GM06990 (cell line): ENCODE measurements at regions not wholly inside any gene's neighbourhood (a gene's known extent, or its start where the extent isn't known, plus 50 kb on each side); places are given as distances from the start of the nearest gene placed in this dataset.

ENCODE experiments used
- DNase-seq: peaks from one replicate; pipeline ENCODE4 v3.0.0-alpha.2; 2011; ENCODE audit not compliant: insufficient read length; ENCODE audit errors: extremely low read depth
- H3K27me3 ChIP-seq: replicated peaks from 2 replicates; pipeline ENCODE4 v1.6.0; 2011; ENCODE audit warnings: low read length; ENCODE audit not compliant: control insufficient read depth, insufficient read depth
- H3K36me3 ChIP-seq: 2 replicates; pipeline ENCODE4 v1.5.1; 2011; ENCODE audit warnings: low read length; ENCODE audit not compliant: control insufficient read depth, insufficient read depth
- H3K4me3 ChIP-seq: replicated peaks from 2 replicates; pipeline ENCODE4 v1.5.1; 2011; ENCODE audit warnings: low read depth, mild to moderate bottlenecking, control low read depth, low read length
- CTCF ChIP-seq: IDR thresholded peaks from 2 replicates; pipeline ENCODE4 v1.5.1; 2011; ENCODE audit warnings: low read length, control low read depth, mild to moderate bottlenecking, inconsistent platforms; ENCODE audit not compliant: insufficient read depth, poor library complexity, severe bottlenecking

- Histone ChIP-seq H3K27me3 (no peaks in the 10 kb centered on the region), H3K36me3 (no peaks in the 10 kb centered on the region), H3K4me3 (no peak overlapping the region)
- no peak for DNase-seq
- TF ChIP-seq CTCF: no peak
Observed at GRCh38 chr6:97440590-97441176, 157.7 kb upstream of the MMS22L start.

GRCh38 chr6:97443408-97444080, 160.5 kb upstream of the MMS22L start:
- H3K4me3 ChIP-seq: no peak overlapping the region
- H3K27me3 ChIP-seq: no peaks in the 10 kb centered on the region
- no peak for DNase-seq
- no peaks in the 10 kb centered on the region for H3K36me3 ChIP-seq
- no peak for TF ChIP-seq CTCF

- TF ChIP-seq CTCF: no peak
- DNase-seq: no peak
Observed at GRCh38 chr6:97445407-97445806, 162.4 kb upstream of the MMS22L start.

GRCh38 chr6:97449444-97449966, 166.5 kb upstream of the MMS22L start:
- H3K27me3 ChIP-seq: no peaks in the 10 kb centered on the region
- no peaks in the 10 kb centered on the region for H3K36me3 ChIP-seq
- H3K4me3 ChIP-seq: no peak overlapping the region
- TF ChIP-seq CTCF: no peak
- DNase-seq: no peak

More at GRCh38 chr6:97445407-97445806, 162.4 kb upstream of the MMS22L start:
- no peaks in the 10 kb centered on the region for H3K36me3 ChIP-seq
- H3K4me3 ChIP-seq: no peak overlapping the region
- no peaks in the 10 kb centered on the region for H3K27me3 ChIP-seq

GRCh38 chr6:97450087-97450486, 167.1 kb upstream of the MMS22L start:
- Histone ChIP-seq H3K27me3 (no peaks in the 10 kb centered on the region), H3K36me3 (no peaks in the 10 kb centered on the region), H3K4me3 (no peak overlapping the region)
- no peak for TF ChIP-seq CTCF
- no peak for DNase-seq
